HG03103 (cell line): ENCODE measurements at regions not wholly inside any gene's neighbourhood (a gene's known extent, or its start where the extent isn't known, plus 50 kb on each side); places are given as distances from the start of the nearest gene placed in this dataset.
"Not testable (repeated sequence)": the region's sequence is repeated elsewhere in the genome, so short reads cannot be mapped to it uniquely, and the experiment has no call there.

ENCODE experiments used
- ATAC-seq: cut with Tn5 transposase; IDR thresholded peaks from one replicate; pipeline ENCODE4 v1.9.1; 2021; ENCODE audit warnings: low read depth; ENCODE audit not compliant: unreplicated experiment

DNA sequence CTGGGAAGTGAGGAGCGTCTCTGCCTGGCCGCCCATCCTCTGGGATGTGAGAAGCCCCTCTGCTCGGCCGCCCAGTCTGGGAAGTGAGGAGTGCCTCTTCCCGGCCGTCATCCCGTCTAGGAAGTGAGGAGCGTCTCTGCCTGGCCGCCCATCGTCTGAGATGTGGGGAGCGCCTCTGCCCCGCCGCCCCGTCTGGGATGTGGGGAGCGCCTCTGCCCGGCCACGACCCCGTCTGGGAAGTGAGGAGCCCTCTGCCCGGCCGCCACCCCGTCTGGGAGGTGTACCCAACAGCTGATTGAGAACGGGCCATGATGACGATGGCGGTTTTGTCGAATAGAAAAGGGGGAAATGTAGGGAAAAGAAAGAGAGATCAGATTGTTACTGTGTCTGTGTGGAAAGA lies 173.9 kb upstream of the PRSS1 start:
- ATAC-seq, result not testable (repeated sequence)

DNA sequence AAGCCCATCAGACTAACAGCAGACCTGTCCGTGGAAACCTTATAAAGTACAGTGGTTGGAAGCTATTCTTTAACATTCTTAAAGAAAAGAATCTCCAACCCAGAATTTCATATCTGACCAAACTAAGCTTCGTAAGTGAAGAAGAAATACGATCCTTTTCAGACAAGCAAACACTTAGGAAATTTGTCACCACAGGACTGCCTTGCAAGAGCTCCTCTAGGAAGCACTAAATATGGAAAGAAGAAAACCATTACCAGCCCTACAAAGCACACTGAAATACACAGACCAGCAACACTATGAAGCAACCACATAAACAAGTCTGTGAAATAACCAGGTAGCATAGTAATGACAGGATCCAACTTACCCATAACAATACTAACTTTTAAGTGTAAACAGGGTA lies 177.7 kb upstream of the PRSS1 start:
- ATAC-seq, result no peak

DNA sequence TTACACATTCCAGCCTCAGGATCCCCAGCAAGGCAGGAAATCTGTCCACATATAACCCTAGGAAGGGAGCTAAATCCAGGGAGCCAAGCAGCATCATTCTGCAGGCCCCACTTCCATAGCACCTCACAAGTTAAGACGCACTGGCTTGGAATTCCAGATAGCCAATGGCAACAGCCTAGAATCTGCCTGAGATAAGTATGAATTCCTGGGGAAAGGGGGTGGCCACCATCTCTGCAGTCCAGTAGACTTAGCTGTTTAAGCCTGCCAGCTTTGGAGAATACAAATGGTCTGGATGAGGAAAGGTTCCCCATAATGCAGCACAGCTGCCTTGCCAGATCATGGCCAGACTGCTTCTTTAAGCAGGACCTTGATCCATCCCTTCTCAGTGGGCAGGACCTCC lies 179.4 kb upstream of the PRSS1 start:
- no peak for ATAC-seq

DNA sequence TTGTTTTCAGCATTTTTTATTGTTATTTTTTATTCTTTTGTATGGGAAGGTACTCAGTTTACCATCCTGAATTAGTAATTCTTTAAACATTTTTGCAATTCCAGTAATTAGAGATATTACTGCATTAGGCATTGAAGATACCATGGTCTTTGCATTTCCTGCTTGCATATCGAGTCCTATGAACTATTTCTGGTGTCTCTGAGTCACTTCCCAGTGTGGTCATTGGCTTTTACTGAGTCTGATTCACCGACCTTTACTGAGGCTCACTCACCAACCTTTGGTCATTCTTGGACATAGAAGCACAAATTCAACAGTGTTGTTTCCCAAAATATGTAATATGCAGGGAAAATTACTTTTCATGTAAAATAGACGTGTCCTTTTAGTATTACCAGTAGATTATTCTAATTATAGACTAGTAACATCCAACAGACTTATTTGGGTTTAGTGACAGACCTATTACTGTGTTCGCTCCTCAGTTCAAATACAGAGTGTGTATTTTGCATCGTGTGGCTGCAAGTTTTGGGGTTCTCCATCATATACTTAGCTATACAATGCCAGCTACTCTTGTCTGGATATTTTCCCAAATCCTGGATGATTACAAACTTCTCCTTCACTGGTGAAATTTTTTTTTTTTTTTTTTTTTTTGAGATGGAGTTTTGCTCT lies 180.7 kb upstream of the PRSS1 start:
- no peak for ATAC-seq

DNA sequence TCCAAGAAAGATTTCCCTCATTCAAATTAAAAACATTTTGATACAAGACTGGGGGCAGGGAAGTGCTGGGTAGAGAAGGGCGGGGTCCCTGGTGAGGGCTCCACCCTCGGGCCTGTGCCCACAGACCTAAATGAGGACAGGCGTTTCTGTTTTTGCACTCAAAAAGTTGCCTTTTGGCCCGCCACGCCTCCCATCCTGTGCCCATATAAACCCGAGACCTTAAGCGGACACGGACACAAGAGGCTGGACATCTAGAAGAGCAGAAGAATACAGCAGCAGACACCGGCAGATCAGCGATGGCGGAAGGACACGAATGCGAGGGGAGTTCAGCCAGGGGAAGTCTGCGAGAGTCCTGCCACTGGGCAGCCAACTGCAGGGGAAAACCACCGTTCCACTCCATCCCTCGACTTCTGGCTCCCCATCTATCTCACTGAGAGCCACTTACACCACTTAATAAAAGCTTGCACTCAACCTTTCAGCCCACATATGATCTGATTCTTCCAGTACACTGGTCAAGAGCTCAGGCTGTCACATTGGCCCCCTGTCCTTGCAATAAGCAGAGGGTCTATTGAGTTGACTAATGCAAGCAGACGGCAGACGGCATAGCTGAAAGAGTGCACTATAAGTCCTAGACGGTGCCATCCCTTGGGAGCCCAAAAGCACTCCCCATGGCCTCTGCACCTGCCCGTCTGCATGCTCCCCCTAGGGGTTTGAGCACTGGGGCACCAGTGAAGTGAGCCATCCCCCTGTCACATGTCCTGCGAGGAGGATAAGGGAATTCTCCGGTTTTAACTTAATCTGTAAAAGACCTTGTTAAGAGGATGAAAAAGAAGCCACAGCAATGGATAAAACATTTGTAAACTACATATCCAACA lies 181.8 kb upstream of the PRSS1 start:
- ATAC-seq, result no peak

DNA sequence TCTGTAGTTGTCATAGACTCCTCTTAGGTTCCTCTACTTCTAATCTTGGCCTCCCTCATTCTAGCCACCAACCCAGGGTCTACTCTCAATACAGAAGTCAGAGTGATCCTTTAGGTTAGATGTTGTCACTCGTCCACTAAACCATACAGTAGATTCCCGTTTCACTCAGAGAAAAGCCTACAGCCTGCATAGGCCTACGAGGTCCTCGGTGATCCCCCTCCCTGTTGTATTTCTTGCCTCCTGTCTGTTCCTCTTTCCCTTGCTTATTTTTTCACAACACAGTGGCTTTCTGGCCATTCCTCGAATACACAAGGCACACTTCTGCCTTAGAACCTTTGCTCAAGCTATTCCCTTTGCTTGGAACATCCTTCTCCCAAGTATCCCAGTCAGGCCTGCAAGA lies 183.0 kb upstream of the PRSS1 start:
- no peak for ATAC-seq

DNA sequence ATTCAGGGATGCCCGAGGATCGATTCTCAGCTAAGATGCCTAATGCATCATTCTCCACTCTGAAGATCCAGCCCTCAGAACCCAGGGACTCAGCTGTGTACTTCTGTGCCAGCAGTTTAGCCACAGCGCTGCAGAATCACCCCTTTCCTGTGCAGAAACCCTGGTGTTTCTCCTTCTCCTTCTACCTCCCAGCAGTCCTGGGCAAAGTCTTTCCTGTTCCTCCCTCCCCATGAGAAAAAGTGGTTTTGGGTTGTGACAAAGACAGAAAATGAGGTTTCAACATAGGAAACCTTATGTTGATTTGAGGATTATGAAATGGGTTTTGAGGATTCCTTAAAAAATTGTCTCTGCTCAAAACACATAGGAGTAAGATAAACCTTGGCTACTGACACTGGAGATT lies 185.1 kb upstream of the PRSS1 start:
- not testable (repeated sequence) for ATAC-seq

DNA sequence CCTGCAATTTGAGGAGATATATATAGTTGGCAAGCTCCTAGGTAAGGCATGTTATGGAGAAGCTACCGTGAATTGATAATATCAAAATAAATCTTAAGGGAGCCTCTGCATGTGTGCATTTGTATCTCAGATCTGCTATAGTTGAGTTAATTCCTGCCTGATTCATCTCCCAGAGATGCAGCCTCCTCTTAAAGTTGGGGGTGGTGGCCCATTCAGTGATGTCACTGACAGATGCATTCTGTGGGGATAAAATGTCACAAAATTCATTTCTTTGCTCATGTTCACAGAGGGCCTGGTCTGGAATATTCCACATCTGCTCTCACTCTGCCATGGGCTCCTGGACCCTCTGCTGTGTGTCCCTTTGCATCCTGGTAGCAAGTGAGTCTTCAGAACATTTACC lies 185.8 kb upstream of the PRSS1 start:
- ATAC-seq, result no peak

DNA sequence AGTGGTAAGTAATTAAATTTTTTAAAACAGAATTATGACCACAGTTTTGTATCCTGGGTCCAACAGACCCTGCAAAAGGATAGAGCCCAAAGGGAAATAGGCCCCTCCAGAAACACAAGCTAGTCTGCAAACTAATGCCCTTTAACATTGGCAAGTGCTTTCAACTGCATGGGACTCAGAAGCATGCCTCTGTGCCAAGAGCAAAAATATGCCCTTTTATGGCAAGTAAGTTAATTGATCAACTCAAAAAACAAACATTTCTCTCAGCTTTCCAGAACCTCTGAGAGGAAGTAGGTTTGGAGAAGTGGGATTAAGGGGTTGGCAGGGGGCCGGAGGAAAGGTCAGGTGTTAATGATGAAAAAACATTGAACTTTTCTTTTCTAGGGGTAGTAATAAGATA lies 186.6 kb upstream of the PRSS1 start:
- no peak for ATAC-seq

DNA sequence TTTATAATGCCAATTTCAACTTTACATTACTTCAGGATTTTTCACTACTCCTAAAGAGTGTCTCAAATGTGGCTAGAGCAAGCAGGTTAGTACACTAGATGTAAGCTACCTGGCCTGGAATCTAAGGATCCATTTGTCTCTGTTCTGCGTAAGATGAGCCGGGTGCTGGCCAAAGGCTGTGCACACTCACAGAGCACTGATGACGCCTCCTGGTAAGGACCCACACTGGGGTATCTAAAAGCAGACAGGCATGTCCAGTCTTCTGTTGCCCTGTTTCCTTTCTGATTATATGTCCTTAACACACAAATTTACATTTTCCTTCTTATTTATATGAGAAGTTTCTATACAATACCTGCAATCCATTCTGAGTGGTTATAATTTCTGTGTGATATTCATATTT lies 187.9 kb upstream of the PRSS1 start:
- not testable (repeated sequence) for ATAC-seq

DNA sequence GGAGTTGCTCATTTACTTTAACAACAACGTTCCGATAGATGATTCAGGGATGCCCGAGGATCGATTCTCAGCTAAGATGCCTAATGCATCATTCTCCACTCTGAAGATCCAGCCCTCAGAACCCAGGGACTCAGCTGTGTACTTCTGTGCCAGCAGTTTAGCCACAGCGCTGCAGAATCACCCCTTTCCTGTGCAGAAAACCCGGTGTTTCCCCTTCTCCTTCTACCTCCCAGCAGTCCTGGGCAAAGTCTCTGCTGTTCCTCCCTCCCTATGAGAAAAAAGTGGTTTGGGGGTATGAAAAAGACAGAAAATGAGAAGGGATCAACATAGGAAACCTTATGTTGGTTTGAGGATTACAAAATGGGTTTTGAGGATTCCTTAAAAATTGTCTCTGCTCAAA lies 188.5 kb upstream of the PRSS1 start:
- not testable (repeated sequence) for ATAC-seq

DNA sequence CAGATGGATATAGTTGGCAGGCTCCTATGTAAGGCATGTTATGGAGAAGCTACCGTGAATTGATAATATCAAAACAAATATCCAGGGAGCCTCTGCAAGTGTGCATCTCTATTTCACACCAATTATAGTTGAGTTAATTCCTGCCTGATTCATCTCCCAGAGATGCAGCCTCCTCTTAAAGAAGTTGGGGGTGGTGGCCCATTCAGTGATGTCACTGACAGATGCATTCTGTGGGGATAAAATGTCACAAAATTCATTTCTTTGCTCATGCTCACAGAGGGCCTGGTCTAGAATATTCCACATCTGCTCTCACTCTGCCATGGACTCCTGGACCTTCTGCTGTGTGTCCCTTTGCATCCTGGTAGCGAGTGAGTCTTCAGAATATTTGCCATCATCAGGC lies 189.1 kb upstream of the PRSS1 start:
- ATAC-seq, result no peak

DNA sequence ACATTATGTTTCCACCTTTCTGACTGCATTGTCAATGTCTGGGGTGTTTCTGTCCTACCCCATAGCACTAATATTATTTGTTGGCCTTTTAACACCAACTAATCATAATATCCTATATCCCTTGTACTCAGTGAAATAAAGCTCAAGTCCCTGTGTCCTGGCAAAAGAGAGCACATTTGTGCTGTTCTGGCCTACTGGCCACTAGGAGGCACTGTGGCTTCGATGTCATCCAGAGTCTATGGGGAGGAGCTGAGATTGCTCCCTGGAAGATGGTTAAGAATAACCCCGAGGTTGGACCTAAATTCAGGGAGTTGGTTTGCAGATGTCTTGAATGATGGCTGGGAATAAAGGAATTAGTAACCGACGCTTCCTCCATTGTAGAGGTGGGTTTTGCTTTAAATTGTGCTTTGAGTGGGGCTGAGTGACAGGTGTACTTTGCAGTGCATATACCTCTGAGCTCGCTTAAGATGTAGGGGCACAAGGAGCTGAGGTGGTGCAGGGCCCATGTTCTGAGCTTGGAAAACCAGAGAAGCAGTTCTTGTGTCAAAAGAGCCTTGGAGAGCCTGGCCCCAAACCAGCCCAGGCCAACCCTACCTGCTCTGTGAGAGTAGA lies 191.2 kb upstream of the PRSS1 start:
- ATAC-seq, result peak; percentile 93

DNA sequence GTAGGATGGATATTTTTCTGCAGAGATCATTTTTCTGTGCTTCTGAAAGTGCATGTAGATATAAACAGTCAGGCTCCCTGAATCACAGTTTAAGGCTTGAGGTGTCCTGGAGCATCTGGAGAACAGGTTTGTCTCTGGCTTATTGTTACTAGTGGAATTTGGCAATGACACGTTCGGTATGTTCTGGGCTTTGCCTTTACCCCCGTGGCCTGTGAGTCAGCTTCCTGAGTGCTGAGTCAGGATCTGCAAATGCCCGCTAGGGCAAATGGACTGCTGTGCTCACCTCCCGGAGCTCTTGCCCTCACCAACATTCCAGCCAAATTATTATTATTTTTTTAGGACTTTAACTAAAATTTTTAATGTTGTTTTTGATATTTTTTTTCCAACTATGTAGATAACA lies 192.5 kb upstream of the PRSS1 start:
- no peak for ATAC-seq

DNA sequence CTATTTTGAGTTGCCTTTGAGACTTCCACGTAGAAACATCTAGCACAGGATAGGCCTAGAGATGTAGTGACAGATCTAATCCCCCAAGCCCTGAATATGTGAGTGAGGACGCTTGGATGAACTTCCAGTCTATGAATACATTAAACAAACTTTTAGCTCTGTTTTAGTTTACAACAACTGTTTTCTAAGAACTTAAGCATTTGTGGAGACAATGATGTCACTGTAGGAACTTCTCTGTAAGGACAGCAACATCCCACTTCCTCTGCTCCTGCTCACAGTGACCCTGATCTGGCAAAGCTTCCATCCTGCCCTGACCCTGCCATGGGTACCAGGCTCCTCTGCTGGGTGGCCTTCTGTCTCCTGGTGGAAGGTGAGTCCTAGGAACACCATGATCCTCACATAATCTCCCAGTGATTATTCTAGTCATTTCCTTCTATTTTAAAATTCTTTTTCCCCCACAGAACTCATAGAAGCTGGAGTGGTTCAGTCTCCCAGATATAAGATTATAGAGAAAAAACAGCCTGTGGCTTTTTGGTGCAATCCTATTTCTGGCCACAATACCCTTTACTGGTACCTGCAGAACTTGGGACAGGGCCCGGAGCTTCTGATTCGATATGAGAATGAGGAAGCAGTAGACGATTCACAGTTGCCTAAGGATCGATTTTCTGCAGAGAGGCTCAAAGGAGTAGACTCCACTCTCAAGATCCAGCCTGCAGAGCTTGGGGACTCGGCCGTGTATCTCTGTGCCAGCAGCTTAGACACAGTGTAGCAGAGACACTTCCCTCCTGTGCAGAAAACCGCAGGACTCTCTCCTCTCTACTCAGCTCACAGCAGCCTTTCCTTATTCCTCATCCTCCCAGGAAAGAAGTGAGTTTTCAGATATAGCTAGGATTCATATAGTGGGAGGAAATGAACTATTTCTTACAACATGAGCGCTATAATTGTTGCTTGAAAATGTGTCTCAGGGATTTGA lies 194.4 kb upstream of the PRSS1 start:
- no peak for ATAC-seq

DNA sequence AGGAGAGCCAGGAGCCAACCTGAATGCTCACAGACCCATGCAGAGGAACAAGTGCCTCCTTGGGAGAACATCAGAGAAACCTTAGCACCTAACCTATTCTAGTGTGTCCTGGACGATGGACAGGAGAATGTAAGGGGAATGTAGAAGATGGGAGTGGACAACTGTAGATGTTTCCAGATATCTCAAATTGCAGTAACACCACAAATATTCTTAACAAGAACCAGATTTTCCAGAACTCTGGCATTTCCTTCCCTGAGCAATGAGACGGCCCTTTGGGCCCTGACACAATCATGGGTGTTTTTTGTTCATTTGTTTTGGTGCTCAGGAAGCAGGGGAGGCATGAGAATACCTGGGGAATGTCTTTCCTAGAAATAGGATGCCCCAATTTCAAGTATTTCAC lies 196.1 kb upstream of the PRSS1 start:
- ATAC-seq, result no peak

DNA sequence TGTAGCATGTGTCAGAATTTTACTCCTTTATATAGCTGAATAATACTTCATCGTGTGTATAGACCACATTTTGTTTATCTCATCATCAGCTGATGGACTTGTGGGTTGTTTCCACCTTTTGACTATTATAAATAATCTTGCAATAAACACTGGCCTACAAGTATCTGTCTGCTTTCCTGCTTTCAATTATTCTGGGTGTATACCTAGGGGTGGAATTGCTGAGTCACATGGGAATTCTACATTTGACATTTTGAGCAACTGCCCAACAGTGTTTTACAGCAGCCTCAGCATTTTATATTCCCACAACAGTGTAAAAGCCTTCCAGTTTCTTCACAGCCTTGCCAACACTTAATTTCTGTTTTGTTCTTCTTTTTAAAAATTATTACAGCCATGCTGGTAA lies 200.3 kb upstream of the PRSS1 start:
- no peak for ATAC-seq

DNA sequence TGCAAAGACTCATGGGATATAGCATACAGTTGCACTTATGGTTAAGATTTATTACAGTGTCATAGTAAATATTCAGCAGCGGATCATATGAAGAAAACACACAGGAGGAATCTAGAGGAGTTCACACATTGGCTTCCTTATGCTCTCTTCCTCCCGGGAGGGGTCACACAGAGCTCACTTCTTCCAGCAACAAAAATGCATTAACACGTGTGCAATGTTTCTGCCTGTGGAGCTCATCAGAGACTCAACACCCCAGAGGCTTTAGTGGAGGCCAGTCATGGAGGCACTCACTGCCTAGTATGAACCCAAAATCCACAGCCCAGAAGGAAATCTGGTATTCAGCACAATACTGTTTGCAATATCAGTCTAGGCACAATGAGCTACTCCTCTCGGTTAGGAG lies 202.8 kb upstream of the PRSS1 start:
- ATAC-seq, result no peak

DNA sequence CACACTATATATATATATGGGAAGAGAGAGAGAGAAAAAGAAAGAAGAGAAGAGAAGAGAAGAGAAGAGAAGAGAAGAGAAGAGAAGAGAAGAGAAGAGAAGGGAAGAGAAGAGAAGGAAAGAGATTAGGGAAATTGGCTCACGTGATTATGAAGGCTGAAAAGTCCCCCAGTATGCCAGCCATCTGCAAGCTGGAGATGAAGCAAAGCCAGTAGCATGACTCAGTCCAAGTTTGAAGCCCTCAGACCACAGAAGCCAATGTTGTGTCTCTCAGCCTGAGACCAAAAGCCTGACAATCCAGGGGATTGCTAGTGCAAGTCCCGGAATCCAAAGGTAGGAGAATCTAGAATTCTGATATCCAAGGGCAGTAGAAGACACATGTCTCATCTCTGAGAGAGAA lies 206.3 kb upstream of the PRSS1 start:
- no peak for ATAC-seq

DNA sequence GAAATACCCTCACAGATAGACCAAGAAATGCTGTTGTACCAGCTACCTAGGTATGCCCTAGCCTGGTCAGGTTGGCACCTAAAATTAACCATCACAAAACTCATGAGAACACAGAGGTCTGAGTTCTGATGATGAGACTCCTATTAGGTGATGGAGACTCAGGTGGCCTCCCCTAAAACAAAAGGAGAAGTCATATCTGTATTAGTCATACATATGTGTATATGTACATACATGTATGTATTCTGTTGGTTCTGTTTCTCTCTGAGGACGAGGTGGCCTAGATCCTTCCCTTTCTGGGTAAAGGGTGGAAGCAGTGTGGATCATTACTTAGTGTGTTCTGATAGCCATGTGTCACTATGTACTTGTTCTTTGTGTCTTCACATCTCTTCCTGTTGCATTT lies 207.2 kb upstream of the PRSS1 start:
- no peak for ATAC-seq

DNA sequence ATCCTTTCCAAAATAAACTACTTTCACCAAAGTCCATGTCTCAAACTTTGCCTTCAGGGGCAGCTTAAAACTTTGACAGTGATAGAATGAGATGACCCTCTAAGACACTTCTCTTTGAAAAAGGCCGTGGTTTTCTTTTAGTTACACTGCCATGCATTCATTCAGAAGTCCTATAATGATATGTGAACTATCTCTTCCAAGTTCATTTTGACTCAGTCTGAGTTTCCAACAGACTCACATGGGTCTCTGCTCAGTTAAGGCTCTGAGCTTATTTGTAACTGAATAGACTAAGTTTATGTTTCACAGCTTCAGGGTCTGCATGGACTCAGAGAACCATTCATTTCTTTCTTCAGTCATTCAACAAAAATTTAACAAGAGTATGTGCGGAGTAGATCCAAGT lies 208.9 kb upstream of the PRSS1 start:
- ATAC-seq, result no peak
